GM23338 (cell line): ENCODE measurements at regions not wholly inside any gene's neighbourhood (a gene's known extent, or its start where the extent isn't known, plus 50 kb on each side); places are given as distances from the start of the nearest gene placed in this dataset.

Experiments
- CTCF ChIP-seq, 2 experiments: fragments of 200-600 bp in 1 of 2; sonication (generic) in 1 of 2; conservative IDR thresholded peaks; 2 replicates each; pipeline versions ENCODE4 v1.5.1 to v1.6.1; 2016 to 2017; ENCODE audit warnings: antibody characterized with exemption in 2 of 2, low read depth in 2 of 2, mild to moderate bottlenecking in 2 of 2, moderate library complexity in 1 of 2
- EZH2 ChIP-seq: fragments of 200-600 bp; sonication (generic); IDR thresholded peaks from one replicate; pipeline ENCODE4 v1.8.0; 2017; ENCODE audit warnings: antibody characterized with exemption, mild to moderate bottlenecking, low read depth; ENCODE audit not compliant: unreplicated experiment
- EZH2phosphoT487 ChIP-seq: fragments of 200-600 bp; sonication (generic); IDR thresholded peaks from one replicate; pipeline ENCODE4 v1.8.1; 2018; ENCODE audit warnings: antibody characterized with exemption; ENCODE audit not compliant: unreplicated experiment
- REST ChIP-seq: IDR thresholded peaks from one replicate; pipeline ENCODE4 v1.6.1; 2018; ENCODE audit warnings: antibody characterized with exemption; ENCODE audit not compliant: unreplicated experiment

GRCh38 chr10:36457751-36458150 lies 667.6 kb upstream of the ANKRD30A start:
- TF ChIP-seq EZH2: no peak
- TF ChIP-seq CTCF (conservative IDR thresholded peaks at IDR 0.05; ENCODE audit: low read depth in 2 of 2): no peak
- no peak for TF ChIP-seq REST
- TF ChIP-seq EZH2phosphoT487: no peak
